GM21515 (cell line): ENCODE measurements at regions not wholly inside any gene's neighbourhood (a gene's known extent, or its start where the extent isn't known, plus 50 kb on each side); places are given as distances from the start of the nearest gene placed in this dataset.
"Not testable (repeated sequence)": the region's sequence is repeated elsewhere in the genome, so short reads cannot be mapped to it uniquely, and the experiment has no call there.

Source experiments
- ATAC-seq: cut with Tn5 transposase; IDR thresholded peaks from one replicate; pipeline ENCODE4 v1.9.1; 2021; ENCODE audit not compliant: unreplicated experiment

DNA sequence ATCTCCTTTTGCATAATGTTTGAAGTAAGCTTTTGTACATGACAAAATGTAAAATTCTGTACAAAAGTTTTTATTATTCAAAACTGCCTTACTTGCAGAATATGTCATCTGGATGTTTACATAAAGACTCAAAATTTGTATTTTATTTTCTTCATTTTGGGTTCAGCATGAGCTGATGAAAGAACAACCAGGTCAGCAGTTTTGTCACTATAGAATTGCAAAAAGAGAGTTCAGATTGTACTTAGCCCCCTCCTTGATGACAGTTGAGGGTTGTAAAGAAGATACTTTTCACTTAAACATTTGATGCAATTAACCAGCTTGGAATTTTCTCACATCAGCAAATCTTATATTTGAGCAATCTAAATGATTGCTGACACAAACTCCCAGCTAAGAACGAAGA lies 669.3 kb downstream of the PLA2G4A start:
- ATAC-seq = no peak

DNA sequence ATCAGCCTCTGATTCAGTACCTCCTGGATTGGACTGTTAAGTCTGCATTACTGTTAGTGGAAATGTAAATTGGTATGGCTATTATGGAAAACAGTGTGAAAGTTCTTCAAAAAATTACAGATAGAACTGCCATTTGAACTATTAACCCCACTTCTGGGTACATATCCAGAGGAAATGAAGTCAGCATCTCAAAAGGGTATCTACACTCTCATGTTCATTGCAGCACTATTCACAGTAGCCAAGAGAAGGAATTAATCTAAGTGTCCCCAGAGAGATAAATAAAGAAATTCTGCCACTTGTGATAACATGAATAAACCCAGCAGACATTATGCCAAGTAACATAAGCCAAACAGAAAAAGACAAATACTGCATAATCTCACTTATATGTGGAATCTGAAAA lies 676.0 kb downstream of the PLA2G4A start:
- ATAC-seq = no peak

DNA sequence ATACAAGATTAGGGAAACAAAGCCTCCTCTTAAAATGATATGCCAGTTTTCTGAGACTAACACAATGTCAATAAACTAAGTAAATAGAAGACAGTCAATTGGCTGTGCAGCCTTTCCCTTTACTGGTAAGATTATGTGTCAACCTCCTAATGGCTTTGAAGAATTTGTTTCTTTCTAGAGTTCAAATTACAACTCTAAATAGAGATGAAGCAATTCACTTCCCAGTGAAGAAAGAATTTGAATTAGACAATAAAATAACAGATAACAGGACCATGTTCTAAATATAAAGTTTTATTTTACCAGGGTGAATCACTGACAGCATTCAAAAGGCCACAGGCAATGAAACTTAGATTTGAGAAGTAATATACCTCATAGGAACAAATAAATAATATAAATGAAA lies 680.3 kb downstream of the PLA2G4A start:
- no peak for ATAC-seq

DNA sequence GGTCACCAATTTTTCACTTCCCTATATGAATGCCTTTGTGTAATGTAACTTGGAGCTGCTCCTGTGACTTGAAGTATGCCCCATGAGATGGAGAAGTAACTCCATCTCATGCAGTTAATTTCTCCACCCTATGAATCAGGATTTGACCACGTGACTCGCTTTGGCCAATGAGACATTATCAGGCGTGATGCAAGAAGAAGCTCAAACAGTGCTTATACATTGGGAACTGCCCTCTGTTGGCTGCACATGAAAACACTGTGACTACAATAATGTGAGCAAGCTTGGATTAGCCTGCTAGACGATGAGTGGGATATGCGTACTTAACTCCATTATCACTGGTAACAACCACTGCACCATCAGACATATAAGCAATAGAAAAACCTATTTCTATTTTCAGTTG lies 684.4 kb downstream of the PLA2G4A start:
- ATAC-seq = no peak

DNA sequence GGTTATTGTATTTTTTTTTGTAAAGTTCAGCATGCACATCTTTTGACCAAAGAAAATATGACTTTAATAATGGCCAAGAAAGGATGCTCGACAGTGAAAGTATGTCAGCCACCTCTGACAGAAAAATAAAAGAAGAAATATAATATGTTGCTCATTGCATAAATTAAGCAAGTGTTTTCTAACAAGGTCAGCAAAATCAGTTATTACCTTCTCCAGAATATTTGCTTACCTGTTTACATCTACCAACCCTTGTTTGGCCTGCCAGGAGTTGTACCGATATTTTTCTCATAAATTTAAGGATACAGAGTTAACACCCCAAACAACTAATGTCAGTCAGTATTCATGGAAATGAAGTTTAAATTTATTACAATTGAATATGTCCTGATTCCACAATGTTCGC lies 685.4 kb downstream of the PLA2G4A start:
- no peak for ATAC-seq

DNA sequence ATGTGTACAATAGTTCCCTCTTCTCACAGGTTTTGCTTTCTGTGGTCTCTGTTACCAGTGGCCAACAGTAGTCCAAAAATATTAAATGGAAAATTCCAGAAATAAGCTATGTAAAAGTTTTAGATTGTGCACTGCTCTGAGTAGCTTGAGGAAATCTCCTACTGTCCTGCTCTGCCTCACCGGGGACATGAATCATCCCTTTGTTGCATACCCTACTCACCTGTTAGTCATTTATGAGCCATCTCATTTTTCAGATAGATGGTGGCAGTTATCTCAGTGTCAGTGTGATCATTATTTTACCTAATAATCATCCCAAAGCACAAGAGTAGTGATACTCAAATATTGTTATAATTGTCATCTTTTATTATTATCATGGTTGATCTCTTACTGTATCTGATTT lies 688.1 kb downstream of the PLA2G4A start:
- ATAC-seq = no peak

DNA sequence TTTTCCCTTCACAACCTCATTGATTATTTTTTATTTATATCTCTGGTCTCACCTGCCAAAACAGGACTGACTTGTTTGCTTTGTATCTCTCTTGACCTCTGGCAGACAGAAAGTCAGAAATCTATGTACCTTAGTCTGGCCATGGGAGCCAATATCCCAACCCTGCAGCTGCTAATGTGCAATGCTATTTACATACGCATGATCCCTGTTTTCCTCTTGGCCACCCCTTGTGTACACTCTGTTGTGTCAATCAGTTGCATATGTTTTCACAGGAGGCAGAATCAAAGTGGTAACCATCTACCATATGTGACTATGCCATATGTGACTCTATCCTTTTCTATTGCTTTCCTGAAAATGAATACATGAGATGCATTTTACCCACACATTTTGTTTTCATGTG lies 688.8 kb downstream of the PLA2G4A start:
- ATAC-seq = no peak

DNA sequence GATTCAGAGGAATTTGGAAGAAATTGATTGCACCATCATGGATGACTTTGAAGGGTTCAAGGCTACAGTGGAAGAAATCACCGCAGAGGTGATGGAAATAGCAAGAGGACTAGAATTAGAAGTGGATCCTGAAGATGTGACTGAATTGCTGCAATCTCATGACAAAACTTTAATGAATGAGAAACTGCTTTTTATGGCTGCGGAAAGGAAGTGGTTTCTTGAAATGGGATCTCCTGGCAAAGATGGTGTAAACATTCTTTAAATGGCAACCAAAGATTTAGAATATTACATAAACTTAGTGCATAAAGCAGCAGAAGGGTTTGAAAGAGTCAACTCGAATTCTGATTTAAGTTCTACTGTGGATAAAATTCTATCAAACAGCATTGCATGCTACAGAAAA lies 698.6 kb downstream of the PLA2G4A start:
- ATAC-seq = no peak

DNA sequence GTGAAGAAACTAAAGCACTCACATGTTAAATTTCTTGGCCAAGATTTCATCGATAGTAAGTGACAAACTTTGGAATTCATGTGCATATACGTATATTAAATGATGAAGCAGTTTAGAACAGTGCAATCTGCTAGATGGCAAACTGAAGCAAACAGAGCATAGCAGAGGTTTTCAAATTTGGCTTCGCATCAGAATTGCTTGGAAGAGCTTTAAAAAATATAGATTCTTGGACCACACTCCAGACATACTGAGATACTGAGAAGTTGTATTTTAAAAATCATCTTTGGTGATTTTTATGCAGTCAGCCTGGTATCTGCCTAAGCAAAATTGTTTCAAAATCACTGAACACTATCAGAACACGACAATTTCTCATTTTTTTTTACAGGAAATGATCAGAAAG lies 709.2 kb downstream of the PLA2G4A start:
- no peak for ATAC-seq

DNA sequence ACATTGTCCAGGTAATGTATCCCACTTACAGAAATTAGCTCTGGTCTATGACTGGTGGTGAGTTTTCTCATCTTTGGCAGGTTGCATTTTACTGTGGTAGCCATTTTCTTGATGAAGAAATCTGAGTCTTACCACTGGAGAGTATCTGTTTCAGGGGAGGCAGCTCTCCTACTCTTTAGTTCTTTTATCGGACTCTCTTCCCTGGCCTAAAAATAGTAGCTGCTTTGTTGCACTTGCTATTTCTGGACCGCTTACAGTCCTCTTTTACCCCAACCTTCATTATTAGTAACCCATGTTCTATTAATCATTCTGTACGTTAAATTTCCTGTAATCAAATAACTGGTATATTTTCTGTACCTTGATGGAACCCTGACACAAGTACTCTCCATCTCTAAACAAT lies 720.8 kb downstream of the PLA2G4A start:
- no peak for ATAC-seq

DNA sequence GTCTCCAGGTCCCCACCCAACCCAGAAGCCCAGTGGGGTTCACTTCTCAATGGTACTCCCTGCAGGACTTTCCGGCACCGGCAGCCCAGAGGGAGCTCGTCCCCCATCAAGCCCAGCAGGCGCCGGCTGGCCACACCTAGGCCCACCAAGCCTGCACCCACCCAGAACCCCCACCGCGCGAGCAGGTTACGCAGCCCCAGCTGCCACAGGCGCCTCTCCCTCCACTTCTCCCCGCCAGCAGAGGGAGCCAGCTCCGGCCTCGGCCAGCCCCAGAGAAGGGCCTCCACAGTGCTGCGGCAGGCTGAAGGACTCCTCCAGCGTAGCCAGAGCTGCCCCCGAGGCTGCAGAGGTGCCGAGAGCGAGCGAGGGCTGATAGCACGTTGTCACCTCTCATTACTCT lies 722.3 kb downstream of the PLA2G4A start:
- no peak for ATAC-seq

DNA sequence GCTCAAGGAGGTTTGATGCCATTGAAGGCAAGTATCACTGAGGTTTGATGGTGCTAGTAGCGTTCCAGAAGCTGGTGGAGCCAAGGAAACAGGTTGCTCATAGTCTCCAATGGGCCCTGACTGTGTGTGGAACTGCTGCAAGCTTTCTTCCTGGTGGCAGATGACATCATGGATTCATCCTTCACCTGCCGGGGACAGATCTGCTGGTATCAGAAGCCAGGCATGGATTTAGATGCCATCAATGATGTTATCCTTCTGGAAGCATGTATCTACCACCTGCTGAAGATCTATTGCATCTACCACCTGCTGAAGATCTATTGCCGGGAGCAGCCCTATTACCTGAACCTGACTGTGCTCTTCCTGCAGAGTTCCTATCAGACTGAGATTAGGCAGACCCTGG lies 734.4 kb downstream of the PLA2G4A start:
- ATAC-seq = no peak

DNA sequence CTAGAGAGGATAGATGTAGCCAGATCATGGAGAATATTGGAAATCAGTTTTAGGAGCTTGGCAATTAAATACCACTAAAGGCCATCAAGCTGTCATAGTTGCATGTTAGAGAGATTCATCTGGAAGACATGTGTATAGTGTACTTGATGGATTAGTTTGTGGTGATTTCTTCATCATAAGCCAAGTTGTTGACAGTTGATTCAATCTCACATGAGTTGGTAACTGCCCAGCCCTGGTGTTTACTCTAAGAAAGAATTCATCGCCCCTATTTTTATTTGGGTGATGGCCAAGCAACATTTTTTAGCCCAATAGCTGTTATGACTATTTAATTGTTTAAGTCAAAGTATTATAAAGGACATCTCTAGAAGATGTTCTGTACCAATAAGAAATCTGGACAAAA lies 737.6 kb downstream of the PLA2G4A start:
- no peak for ATAC-seq

DNA sequence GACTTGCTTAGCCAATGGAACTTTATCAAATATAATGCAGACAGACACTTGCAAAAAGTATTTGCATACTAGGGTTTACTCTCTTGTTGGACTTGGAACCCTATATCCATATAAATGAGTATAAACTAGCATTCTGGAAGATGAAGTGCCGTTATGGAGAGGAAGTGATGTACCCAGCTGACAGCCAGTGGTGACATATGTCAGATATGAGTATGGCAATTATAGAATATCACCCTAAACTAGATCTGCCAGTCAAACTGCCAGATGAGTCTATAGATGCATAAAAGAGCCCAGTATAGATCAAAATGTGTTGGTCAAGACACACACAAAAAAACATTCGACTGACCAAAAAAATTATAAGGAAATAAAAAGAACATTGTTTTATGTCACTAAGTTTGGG lies 739.3 kb downstream of the PLA2G4A start:
- ATAC-seq = no peak

DNA sequence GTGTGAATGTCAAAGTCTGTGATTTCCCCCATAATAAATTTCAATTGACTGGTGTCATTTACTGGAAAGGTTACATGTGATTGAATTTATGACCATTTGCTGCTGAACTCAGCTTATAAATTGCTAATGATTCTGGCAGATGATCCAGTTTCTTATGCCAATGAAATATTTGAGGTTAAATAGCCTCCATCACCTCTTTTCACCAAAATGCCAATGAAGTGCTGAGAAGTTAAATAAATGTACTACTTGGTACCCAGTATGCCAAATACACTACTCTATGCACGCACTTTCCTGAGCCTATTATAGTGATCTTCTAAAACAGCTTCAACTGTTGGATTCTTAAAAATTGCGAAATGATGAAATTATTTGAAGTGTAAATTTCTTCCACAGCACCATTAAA lies 741.4 kb downstream of the PLA2G4A start:
- ATAC-seq = no peak

DNA sequence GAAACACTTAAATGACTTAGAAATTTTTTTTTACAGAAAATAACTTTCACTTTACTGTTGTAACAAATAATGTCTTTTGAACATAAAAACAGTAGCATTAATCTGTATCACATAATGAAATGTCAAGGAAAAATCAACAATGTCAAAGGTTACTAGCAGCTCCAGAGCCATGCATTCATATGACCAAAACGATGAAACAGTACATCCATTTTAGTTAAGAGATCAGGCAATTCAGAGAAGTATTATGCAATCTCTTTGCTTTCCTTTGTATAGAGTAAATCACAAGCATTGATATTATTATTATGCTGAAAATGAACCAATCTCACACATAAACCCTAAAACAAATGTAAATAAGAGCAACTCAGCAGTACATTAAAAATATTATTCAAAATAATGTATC lies 748.9 kb downstream of the PLA2G4A start:
- ATAC-seq = no peak

DNA sequence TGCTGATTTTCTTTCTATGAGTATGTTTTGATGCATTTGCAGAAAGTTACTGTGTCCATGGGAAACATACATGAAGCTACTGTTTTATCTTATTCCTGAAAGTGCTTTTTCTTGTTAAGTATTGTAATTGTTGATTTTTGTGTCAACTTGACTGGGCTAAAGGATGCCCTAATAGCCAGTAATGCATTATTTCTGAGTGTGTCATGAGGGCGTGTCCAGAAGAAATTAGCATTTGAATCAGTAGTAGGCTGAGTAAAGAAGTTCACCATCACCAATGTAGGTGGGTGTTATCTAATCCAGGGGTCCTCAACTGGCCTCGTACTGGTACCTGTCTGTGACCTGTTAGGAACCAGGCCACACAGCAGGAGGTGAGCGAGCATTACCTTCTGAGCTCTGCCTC lies 760.2 kb downstream of the PLA2G4A start:
- no peak for ATAC-seq

DNA sequence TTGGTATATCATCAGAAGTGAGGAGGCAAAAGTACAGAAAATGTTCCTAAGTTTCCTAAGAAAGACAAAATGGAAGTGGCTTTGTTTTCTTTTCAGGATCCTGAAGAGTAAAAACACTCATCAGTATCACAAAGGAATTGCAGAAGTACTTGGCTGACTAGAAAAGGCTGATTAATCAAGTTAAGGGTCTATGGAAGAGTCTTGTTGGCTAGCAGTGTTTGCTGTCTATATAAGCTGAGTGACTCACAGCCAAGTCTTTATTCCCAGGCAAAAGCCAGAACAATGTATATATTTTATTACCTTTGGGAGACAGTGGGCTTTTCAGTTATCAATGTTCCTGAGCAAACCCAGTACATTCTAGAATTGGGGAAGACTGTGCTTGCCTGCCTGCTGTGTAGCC lies 777.0 kb downstream of the PLA2G4A start:
- no peak for ATAC-seq

DNA sequence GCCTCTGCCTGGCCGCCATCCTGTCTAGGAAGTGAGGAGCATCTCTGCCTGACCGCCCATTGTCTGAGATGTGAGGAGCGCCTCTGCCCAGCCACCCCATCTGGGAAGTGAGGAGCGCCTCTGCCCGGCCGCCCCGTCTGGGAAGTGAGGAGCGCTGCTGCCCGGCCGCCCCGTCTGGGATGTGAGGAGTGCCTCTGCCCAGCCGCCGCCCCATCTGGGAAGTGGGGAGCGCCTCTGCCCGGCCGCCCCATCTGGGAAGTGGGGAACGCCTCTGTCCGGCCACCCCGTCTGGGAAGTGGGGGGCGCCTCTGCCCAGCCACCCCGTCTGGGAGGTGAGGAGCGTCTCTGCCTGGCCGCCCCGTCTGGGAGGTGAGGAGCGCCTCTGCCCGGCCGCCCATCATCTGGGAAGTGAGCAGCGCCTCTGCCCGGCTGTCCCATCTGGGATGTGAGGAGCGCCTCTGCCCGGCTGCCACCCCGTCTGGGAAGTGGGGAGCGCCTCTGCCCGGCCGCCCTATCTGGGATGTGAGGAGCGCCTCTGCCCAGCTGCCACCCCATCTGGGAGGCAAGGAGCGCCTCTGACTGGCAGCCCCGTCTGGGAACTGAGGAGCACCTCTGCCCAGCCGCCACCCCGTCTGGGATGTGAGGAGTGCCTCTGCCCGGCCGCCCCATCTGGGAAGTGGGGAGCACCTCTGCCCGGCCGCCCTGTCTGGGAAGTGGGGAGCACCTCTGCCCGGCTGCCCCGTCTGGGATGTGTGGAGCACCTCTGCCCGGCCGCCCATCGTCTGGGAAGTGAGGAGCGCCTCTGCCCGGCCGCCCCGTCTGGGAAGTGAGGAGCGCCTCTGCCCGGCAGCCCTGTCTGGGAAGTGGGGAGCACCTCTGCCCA lies 787.3 kb downstream of the PLA2G4A start:
- not testable (repeated sequence) for ATAC-seq

DNA sequence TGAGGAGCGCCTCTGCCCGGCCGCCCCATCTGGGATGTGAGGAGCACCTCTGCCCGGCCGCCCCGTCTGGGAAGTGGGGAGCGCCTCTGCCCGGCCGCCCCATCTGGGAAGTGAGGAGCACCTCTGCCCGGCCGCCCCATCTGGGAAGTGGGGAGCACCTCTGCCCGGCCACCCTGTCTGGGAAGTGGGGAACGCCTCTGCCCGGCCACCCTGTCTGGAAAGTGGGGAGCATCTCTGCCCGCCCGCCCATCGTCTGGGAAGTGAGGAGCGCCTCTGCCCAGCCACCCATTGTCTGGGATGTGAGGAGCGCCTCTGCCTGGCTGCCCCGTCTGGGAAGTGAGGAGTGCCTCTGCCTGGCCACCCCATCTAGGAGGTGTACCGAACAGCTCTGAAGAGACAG lies 788.1 kb downstream of the PLA2G4A start:
- ATAC-seq = not testable (repeated sequence)

DNA sequence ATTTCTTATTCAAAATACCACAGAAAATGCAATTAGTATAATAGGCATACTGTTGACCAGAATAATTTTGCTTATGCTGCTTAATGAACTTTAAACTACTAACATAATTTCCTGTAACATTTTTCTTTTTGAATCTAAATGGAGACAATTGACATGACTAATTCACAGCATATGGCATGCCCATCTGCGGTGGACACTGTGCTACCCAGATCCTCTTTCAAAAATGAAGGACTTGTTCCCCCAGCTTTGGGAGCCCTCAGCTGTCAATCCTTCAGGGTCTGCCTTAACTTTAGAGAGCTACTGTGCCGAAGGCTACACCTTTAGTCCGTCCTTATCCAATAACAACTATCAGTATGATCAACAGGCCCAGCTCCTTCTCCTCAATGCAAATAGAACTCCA lies 789.0 kb downstream of the PLA2G4A start:
- no peak for ATAC-seq

DNA sequence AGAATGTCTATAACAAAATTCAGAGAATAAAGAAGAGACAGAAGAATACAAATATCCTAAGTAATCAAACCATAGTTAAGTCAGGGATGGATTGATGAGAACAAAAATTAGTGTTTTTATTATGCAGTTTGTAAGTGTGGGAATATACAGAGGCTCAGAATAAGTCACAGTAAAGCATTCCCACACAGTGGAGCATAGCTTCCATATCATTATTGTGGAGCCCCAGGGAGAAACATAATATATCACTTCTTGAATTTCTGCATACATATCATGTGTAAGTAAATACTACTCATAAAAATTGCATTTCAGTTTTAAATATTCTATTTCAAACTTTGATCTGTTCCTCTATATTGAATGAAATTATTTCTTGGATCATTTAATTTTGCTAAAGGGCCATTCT lies 790.4 kb downstream of the PLA2G4A start:
- ATAC-seq = no peak

DNA sequence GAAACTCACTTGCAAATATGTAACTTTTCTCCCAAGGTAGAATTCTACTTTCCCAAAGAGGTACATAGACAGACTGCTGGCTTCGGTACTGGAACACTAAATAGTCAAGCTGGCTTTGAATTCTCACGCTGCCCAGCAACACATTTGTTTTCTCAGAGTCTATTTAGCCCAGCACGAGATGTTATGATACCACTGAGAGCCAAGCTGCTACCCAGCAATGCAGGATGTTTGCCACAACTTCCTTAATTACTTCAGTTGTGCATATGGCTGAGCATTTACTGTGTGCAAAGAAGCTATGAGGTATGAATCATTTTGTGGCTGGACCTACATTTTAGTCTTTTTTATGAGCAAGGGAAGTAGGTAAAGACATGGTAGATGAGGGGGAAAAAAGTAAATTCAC lies 793.2 kb downstream of the PLA2G4A start:
- ATAC-seq = no peak
